CD14-positive monocyte (primary cell): ENCODE measurements at regions not wholly inside any gene's neighbourhood (a gene's known extent, or its start where the extent isn't known, plus 50 kb on each side); places are given as distances from the start of the nearest gene placed in this dataset.

Experiments
- DNase-seq, 3 donors: peaks; one replicate each; pipeline ENCODE4 v3.0.0-alpha.2; 2011 to 2022
- H2AFZ ChIP-seq: 2 replicates; pipeline ENCODE4 v1.6.0; 2012; ENCODE audit warnings: mild to moderate bottlenecking, low read depth, low read length, inconsistent platforms; ENCODE audit not compliant: insufficient read depth, poor library complexity, severe bottlenecking
- H3K27ac ChIP-seq, 2 donors: 1 replicate in 1 of 2; 2 replicates in 1 of 2; pipeline ENCODE4 v1.5.1; 2012 to 2013; ENCODE audit warnings: low read length in 2 of 2, control low read depth in 1 of 2, inconsistent platforms in 1 of 2, low read depth in 1 of 2, mild to moderate bottlenecking in 1 of 2
- H3K27me3 ChIP-seq, 2 donors: one replicate each; pipeline versions ENCODE4 v1.6.0 to v1.6.1; 2011 to 2013; ENCODE audit warnings: low read length in 2 of 2; ENCODE audit not compliant: control insufficient read depth in 2 of 2, insufficient read depth in 2 of 2
- H3K36me3 ChIP-seq, 2 donors: replicated peaks in 1 of 2; 1 replicate in 1 of 2; 2 replicates in 1 of 2; pipeline versions ENCODE4 v1.5.1 to v1.6.1; 2012 to 2013; ENCODE audit warnings: low read length in 2 of 2, control low read depth in 1 of 2, inconsistent platforms in 1 of 2, mild to moderate bottlenecking in 1 of 2; ENCODE audit not compliant: insufficient read depth in 2 of 2, control insufficient read depth in 1 of 2
- H3K4me1 ChIP-seq, 2 donors: 1 replicate in 1 of 2; 2 replicates in 1 of 2; pipeline versions ENCODE4 v1.5.1 to v1.6.1; 2012 to 2013; ENCODE audit warnings: low read length in 2 of 2, control low read depth in 1 of 2, inconsistent platforms in 1 of 2, mild to moderate bottlenecking in 1 of 2, moderate library complexity in 1 of 2; ENCODE audit not compliant: insufficient read depth in 2 of 2, control insufficient read depth in 1 of 2
- H3K4me2 ChIP-seq: replicated peaks from 2 replicates; pipeline ENCODE3; 2012; ENCODE audit warnings: low read length, moderate library complexity, mild to moderate bottlenecking; ENCODE audit not compliant: poor library complexity, severe bottlenecking; ENCODE audit errors: extremely low read depth
- H3K4me3 ChIP-seq, 3 experiments: fragments of 200-600 bp in 1 of 3; sonication (generic) in 1 of 3; replicated peaks in 1 of 3; 1 replicate in 2 of 3; 2 replicates in 1 of 3; pipeline ENCODE4 v1.5.1; 2011 to 2013; ENCODE audit warnings: low read length in 3 of 3, mild to moderate bottlenecking in 3 of 3, control low read depth in 2 of 3, low read depth in 2 of 3, inconsistent platforms in 1 of 3, moderate library complexity in 1 of 3
- H3K79me2 ChIP-seq: 2 replicates; pipeline ENCODE4 v1.6.0; 2012; ENCODE audit warnings: mild to moderate bottlenecking, control low read depth, inconsistent platforms, low read length, moderate library complexity; ENCODE audit not compliant: insufficient read depth
- H3K9ac ChIP-seq: 2 replicates; pipeline ENCODE4 v1.6.0; 2017; ENCODE audit warnings: low read length, mild to moderate bottlenecking; ENCODE audit not compliant: insufficient read depth, poor library complexity, severe bottlenecking
- H3K9me3 ChIP-seq, 2 donors: replicated peaks in 1 of 2; 1 replicate in 1 of 2; 2 replicates in 1 of 2; pipeline versions ENCODE4 v1.5.1 to v1.6.1; 2012 to 2013; ENCODE audit warnings: low read length in 2 of 2, control low read depth in 1 of 2; ENCODE audit not compliant: control insufficient read depth in 1 of 2, insufficient read depth in 1 of 2
- H4K20me1 ChIP-seq: 2 replicates; pipeline ENCODE4 v1.6.0; 2012; ENCODE audit warnings: mild to moderate bottlenecking, low read length, control low read depth, moderate library complexity; ENCODE audit not compliant: insufficient read depth
- H3K27ac Mint-ChIP-seq, 7 donors: one replicate each; pipeline ENCODE4 v1.8.0; 2020; ENCODE audit warnings: mild to moderate bottlenecking in 7 of 7, mixed read lengths in 7 of 7, moderate library complexity in 6 of 7, inconsistent platforms in 2 of 7
- H3K27me3 Mint-ChIP-seq, 3 donors: one replicate each; pipeline ENCODE4 v1.8.0; 2021 to 2022; ENCODE audit warnings: low read depth in 3 of 3, mild to moderate bottlenecking in 3 of 3, mixed read lengths in 3 of 3, moderate library complexity in 3 of 3, inconsistent platforms in 1 of 3
- H3K36me3 Mint-ChIP-seq, 2 donors: one replicate each; pipeline ENCODE4 v1.8.0; 2020; ENCODE audit warnings: mixed read lengths in 2 of 2, inconsistent platforms in 1 of 2, mild to moderate bottlenecking in 1 of 2
- H3K4me1 Mint-ChIP-seq: one replicate; pipeline ENCODE4 v1.8.0; 2020; ENCODE audit warnings: mild to moderate bottlenecking, mixed read lengths
- H3K4me3 Mint-ChIP-seq, 2 donors: one replicate each; pipeline ENCODE4 v1.8.0; 2020; ENCODE audit warnings: mild to moderate bottlenecking in 2 of 2, mixed read lengths in 2 of 2, moderate library complexity in 1 of 2
- H3K9me3 Mint-ChIP-seq, 7 donors: one replicate each; pipeline ENCODE4 v1.8.0; 2020 to 2022; ENCODE audit warnings: mixed read lengths in 7 of 7, mild to moderate bottlenecking in 6 of 7, moderate library complexity in 6 of 7, inconsistent platforms in 2 of 7
- WGBS: methylation state at CpG from one replicate; pipeline ENCODE4 v1.1.5; 2013; ENCODE audit warnings: missing lambda C conversion rate; ENCODE audit not compliant: insufficient coverage; 5-methylcytosine and 5-hydroxymethylcytosine counted together
- intact Hi-C, 2 donors: fragments of 100-400 bp; cut with micrococcal nuclease; formaldehyde crosslinking; loops; one replicate each; pipeline versions ENCODE4 v1.15.0 to v1.15.1; 2023
- TF ChIP-seq, protein P1 (sequence below): fragments of 200-600 bp; IDR thresholded peaks from one replicate; pipeline ENCODE4 v1.8.0; 2022; ENCODE audit warnings: antibody characterized with exemption, mild to moderate bottlenecking

- H3K79me2 ChIP-seq = no peaks in the 10 kb centered on the region
- H3K4me2 ChIP-seq = no peak overlapping the region
- Mint-ChIP-seq H3K27me3 (peaks cover 14 to 22% (median 17%) of the 10 kb centered on the region in 3 donors), H3K4me3 (no peak overlapping the region), H3K36me3 (no peaks in the 10 kb centered on the region), H3K4me1 (no peaks in the 10 kb centered on the region), H3K9me3 (peaks cover 12 to 23% (median 20%) of the 10 kb centered on the region in 7 donors), H3K27ac (no peak overlapping the region)
- no peak overlapping the region for H3K27ac ChIP-seq
- no peak overlapping the region for H3K9ac ChIP-seq
- no peak overlapping the region for H2AFZ ChIP-seq
- intact Hi-C loops = no loop called here
- no peaks in the 10 kb centered on the region for H3K4me1 ChIP-seq
- WGBS = 92% methylated on average over 2 of the region's 3 CpGs
- H3K4me3 ChIP-seq = no peak overlapping the region
- H3K36me3 ChIP-seq = no peaks in the 10 kb centered on the region
- H3K9me3 ChIP-seq = peaks cover 13 to 15% of the 10 kb centered on the region in 2 donors
- DNase-seq = no peak
- peaks cover 8 to 9% of the 10 kb centered on the region in 2 donors for H3K27me3 ChIP-seq
- TF ChIP-seq, protein P1, sequence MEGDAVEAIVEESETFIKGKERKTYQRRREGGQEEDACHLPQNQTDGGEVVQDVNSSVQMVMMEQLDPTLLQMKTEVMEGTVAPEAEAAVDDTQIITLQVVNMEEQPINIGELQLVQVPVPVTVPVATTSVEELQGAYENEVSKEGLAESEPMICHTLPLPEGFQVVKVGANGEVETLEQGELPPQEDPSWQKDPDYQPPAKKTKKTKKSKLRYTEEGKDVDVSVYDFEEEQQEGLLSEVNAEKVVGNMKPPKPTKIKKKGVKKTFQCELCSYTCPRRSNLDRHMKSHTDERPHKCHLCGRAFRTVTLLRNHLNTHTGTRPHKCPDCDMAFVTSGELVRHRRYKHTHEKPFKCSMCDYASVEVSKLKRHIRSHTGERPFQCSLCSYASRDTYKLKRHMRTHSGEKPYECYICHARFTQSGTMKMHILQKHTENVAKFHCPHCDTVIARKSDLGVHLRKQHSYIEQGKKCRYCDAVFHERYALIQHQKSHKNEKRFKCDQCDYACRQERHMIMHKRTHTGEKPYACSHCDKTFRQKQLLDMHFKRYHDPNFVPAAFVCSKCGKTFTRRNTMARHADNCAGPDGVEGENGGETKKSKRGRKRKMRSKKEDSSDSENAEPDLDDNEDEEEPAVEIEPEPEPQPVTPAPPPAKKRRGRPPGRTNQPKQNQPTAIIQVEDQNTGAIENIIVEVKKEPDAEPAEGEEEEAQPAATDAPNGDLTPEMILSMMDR = no peak
- H4K20me1 ChIP-seq = no peaks in the 10 kb centered on the region
Observed at GRCh38 chr2:236824836-236825235, 255.2 kb downstream of the ACKR3 start.

DNA sequence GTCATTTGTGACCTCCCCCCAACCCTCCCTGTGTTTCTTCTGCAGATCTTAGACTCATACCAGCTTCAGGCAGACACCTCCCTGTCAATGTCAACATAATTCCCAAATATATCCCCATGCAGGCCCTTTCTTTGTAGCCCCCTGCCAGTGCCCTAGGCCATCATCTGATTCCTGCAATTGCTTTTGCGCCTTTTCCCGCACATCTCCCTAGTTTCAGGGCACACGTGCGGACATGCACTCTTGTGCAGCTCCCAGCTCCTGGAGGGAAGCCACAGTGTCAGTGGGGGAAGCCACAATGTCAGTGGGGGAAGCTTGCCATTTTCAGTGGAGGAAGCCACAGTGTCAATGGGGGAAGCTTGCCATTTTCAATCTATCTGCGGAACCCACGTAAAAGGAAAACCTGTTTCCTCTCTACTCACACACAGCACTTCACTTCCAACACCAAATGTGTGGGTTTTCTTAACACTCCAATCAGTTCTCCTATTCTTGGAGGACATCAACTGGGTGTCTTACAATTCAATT lies 256.4 kb downstream of the ACKR3 start:
- Mint-ChIP-seq H3K27me3 (peaks cover 9 to 19% (median 13%) of the 10 kb centered on the region in 3 donors), H3K36me3 (no peaks in the 10 kb centered on the region), H3K4me1 (no peaks in the 10 kb centered on the region), H3K4me3 (no peak overlapping the region), H3K9me3 (peaks cover 9 to 17% (median 14%) of the 10 kb centered on the region in 7 donors), H3K27ac (no peak overlapping the region)
- H3K4me2 ChIP-seq = no peak overlapping the region
- H3K9me3 ChIP-seq = peaks cover 11 to 13% of the 10 kb centered on the region in 2 donors
- no peaks in the 10 kb centered on the region for H4K20me1 ChIP-seq
- peaks cover 8 to 11% of the 10 kb centered on the region in 2 donors for H3K27me3 ChIP-seq
- no peak overlapping the region for H3K27ac ChIP-seq
- no peak overlapping the region for H2AFZ ChIP-seq
- TF ChIP-seq, protein P1 = no peak
- H3K4me1 ChIP-seq = no peaks in the 10 kb centered on the region
- 0% methylated on average over 2 of the region's 6 CpGs for WGBS
- H3K79me2 ChIP-seq = no peaks in the 10 kb centered on the region
- intact Hi-C loops = no loop called here
- no peak overlapping the region for H3K9ac ChIP-seq
- no peaks in the 10 kb centered on the region for H3K36me3 ChIP-seq
- no peak for DNase-seq
- no peak overlapping the region for H3K4me3 ChIP-seq
